ENCODE measurements at regions not wholly inside any gene's neighbourhood (a gene's known extent, or its start where the extent isn't known, plus 50 kb on each side); places are given as distances from the start of the nearest gene placed in this dataset.
A peak's percentile ranks its signal among the peaks of the same experiment; 100 is the strongest.

DNA sequence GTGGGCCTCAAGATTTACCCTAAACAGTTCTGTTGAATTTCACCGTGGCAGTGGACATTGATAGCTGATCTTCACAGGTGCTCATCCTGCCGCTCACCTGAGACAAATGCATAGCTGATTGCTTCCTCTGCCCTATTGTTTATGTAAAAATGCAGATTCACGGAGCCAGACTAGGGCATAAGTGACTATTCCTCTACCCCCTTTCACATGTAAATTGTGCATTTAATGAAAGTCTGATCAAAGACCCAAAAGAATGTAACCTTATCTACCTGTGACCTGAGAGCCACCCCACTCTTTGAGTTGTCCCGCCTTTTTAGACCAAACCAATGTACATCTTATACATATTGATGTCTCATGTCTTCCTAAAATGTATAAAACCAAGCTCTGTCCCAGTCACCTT lies 312.4 kb upstream of the CDH5 start:
- DNase-seq (ENCODE audit: low read depth) = no peak
- TF ChIP-seq, protein P1, sequence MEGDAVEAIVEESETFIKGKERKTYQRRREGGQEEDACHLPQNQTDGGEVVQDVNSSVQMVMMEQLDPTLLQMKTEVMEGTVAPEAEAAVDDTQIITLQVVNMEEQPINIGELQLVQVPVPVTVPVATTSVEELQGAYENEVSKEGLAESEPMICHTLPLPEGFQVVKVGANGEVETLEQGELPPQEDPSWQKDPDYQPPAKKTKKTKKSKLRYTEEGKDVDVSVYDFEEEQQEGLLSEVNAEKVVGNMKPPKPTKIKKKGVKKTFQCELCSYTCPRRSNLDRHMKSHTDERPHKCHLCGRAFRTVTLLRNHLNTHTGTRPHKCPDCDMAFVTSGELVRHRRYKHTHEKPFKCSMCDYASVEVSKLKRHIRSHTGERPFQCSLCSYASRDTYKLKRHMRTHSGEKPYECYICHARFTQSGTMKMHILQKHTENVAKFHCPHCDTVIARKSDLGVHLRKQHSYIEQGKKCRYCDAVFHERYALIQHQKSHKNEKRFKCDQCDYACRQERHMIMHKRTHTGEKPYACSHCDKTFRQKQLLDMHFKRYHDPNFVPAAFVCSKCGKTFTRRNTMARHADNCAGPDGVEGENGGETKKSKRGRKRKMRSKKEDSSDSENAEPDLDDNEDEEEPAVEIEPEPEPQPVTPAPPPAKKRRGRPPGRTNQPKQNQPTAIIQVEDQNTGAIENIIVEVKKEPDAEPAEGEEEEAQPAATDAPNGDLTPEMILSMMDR (IDR thresholded peaks at IDR 0.05; ENCODE audit: insufficient read depth, low read depth, low read length) = no peak
- no peak overlapping the region for H3K4me3 ChIP-seq (ENCODE audit: low read depth, low read length)

DNA sequence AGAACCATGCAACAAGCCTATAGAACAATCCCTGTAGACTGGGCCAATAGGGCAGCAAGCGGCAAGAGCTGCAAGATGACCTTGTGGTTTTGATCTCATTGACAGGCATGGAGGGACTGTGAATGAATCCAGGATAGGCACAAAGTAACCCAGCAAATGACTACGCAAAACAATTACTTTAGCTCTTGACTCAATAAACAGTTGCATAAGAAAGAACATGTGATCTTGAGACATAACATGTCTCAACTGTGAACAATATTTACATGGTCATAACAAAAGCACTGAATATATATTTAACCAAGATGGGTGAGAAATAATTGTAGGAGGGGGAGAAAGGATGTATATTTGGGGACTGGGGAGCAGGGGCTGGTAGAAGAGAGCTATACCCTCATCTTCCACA lies 313.7 kb upstream of the CDH5 start:
- DNase-seq (ENCODE audit: low read depth) = peak; percentile 39
- TF ChIP-seq, protein P1 (IDR thresholded peaks at IDR 0.05; ENCODE audit: insufficient read depth, low read depth, low read length) = no peak
- H3K4me3 ChIP-seq (ENCODE audit: low read depth, low read length) = no peak overlapping the region

DNA sequence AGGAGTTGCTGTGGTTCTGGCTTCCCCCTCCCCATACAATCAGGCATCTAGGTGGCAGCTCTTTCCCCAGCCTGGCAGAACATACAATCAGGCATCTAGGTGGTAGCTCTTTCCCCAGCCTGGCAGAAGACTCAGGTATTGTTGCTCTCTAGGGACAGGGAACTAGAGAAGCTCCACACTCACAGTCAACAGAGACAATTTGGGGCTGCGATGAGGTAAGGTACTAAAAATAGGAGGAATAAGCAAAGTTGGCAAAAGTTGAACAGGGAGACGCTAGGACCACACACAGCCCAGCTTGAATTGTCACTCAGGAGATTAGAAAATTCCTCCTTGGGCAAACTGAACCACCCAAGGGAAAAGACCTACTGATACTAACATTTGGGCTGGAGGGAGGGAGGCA lies 315.5 kb upstream of the CDH5 start:
- H3K4me3 ChIP-seq (ENCODE audit: low read depth, low read length) = no peak overlapping the region
- TF ChIP-seq, protein P1 (IDR thresholded peaks at IDR 0.05; ENCODE audit: insufficient read depth, low read depth, low read length) = no peak
- DNase-seq (ENCODE audit: low read depth) = no peak

DNA sequence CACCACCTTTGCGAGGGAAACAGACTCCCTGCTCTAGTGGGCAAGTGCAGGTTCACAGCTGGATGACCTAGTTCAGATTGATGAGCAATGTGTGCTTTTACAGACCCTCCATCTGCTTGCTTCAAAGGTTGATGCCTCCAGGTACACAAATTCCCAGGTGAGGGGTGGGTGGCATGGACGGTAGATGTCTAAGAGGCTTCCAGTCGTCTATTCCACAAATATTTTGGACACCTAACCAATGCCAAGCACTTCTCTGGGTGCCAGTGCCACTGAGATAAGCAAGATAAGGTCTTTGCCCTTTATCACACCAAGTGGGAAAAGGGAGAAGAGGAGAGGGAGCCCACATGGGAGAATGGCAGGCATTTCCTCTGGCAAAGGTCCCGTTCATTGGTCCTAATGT lies 316.6 kb upstream of the CDH5 start:
- no peak for DNase-seq (ENCODE audit: low read depth)
- H3K4me3 ChIP-seq (ENCODE audit: low read depth, low read length) = no peak overlapping the region
- TF ChIP-seq, protein P1 (IDR thresholded peaks at IDR 0.05; ENCODE audit: insufficient read depth, low read depth, low read length) = no peak

DNA sequence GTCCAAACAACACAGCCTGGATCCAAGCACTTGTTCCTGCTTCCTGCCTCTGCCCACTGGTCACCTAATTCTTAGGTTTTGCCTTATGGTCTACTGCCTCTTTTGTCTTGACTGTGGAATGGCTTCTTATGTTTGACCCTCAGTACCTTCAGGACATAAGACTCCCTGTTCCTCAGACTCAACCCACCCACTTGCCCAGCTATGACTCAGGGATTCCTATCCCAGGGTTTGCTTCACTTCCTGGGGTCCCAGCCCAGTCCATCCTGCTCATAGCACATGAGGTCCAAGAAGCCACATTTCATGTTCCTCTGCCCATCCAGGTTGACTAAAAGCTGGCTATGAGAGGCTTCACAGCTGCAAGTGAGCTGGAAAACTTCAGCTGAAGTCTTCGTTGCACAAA lies 320.9 kb upstream of the CDH5 start:
- no peak overlapping the region for H3K4me3 ChIP-seq (ENCODE audit: low read depth, low read length)
- DNase-seq (ENCODE audit: low read depth) = no peak
- TF ChIP-seq, protein P1 (IDR thresholded peaks at IDR 0.05; ENCODE audit: insufficient read depth, low read depth, low read length) = no peak

DNA sequence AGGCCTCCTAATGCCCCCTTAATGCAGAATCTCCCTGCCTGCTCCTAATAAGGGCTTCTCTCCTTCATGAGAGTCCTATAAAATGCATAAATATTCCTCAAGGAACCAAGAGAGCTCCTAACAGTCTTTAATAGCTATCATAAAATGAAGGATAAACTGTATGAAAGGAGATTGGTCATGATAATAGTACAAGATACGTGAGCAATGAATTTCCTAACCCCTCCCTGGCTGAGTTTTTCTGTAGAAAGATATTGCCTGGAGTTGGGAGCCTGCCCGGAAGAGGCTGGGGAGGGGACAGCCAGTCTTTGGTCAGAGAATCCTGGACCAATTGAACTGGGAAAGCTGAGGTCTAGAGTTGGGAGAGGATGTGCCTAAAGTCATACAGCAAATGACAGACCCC lies 321.9 kb upstream of the CDH5 start:
- TF ChIP-seq, protein P1 (IDR thresholded peaks at IDR 0.05; ENCODE audit: insufficient read depth, low read depth, low read length) = no peak
- no peak for DNase-seq (ENCODE audit: low read depth)
- H3K4me3 ChIP-seq (ENCODE audit: low read depth, low read length) = no peak overlapping the region

DNA sequence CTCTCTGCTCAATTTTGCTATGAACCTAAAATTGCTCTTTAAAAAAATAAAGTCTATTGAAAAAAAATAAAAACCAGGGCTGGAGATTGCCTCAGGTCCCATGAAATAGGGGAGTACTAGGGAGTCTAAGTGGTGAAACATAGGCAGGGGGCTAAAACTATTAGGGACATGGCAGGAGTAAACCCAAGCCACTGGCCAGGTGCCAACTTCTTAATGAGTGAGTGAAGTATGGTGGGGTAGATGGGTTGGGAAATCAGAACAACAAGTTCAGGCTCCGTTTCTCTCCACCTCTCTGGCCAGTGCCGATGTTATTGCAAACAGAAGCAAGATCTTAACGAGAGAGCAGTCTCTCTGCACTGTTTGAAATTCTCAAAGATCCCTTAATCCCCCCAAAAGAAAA lies 322.4 kb upstream of the CDH5 start:
- TF ChIP-seq, protein P1 (IDR thresholded peaks at IDR 0.05; ENCODE audit: insufficient read depth, low read depth, low read length) = no peak
- no peak for DNase-seq (ENCODE audit: low read depth)
- no peak overlapping the region for H3K4me3 ChIP-seq (ENCODE audit: low read depth, low read length)

All from fibroblast of villous mesenchyme (primary cell).